ENCODE measurements at regions not wholly inside any gene's neighbourhood (a gene's known extent, or its start where the extent isn't known, plus 50 kb on each side); places are given as distances from the start of the nearest gene placed in this dataset.
"Not testable (repeated sequence)": the region's sequence is repeated elsewhere in the genome, so short reads cannot be mapped to it uniquely, and the experiment has no call there.

DNA sequence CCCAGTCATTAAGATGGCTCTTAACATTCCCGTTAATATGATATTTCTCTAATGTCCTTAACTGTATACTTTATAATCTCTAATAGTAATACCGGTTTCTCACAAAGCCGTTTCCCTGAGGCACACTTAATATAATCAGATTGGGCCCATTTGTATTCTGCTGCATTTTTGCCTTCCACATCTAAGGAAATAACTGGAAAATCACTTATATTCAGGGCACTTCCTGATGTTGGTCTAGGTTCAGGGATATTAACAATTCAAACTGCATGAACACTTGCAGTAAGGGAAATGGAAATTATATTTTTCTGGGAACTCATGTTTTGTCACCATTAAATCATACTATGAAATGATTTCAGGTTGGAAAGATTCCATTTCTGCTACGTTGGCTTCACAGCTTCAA lies 119.8 kb downstream of the TPR start:
- DNase-seq (ENCODE audit: low read depth in 2 of 2) = peak in 1 of 2 donors; percentile 20

- DNase-seq (ENCODE audit: low read depth in 2 of 2) = no peak
Measured at GRCh38 chr1:186250529-186250928, 124.5 kb downstream of the TPR start.

DNA sequence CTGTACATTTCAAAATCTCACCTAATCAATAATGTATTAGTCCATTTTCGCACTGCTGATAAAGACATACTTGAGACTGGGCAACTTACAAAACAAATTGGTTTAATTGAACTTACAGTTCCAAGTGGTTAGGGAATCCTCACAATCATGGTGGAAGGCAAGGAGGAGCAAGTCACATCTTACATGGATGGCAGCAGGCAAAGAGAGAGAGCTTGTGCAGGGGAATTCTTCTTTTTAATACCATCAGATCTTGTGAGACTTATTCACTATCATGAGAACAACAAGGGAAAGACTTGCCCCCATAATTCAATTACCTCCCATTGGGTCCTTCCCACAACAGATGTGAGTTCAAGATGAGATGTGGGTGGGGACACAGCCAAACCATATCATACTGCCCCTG lies 126.4 kb downstream of the TPR start:
- not testable (repeated sequence) for DNase-seq (ENCODE audit: low read depth in 2 of 2)

- peak in 1 of 2 donors; percentile 13 for DNase-seq (ENCODE audit: low read depth in 2 of 2)
Measured at GRCh38 chr1:186244825-186245224, 130.2 kb downstream of the TPR start.
